ENCODE measurements at regions not wholly inside any gene's neighbourhood (a gene's known extent, or its start where the extent isn't known, plus 50 kb on each side); places are given as distances from the start of the nearest gene placed in this dataset.

GRCh38 chr10:9621216-9621615 is 1396.5 kb upstream of the CELF2 start:
- TF ChIP-seq EZH2 (IDR thresholded peaks at IDR 0.05) (no peak), CTCF (IDR thresholded peaks at IDR 0.05) (no peak), EZH2phosphoT487 (IDR thresholded peaks at IDR 0.05) (no peak)

Data from neural progenitor cell (in vitro differentiated cells).